ENCODE measurements at regions not wholly inside any gene's neighbourhood (a gene's known extent, or its start where the extent isn't known, plus 50 kb on each side); places are given as distances from the start of the nearest gene placed in this dataset.
"Not testable (repeated sequence)": the region's sequence is repeated elsewhere in the genome, so short reads cannot be mapped to it uniquely, and the experiment has no call there.

GRCh38 chr20:53872081-53872541 lies 198.3 kb downstream of the BCAS1 start:
- DNase-seq, result no peak

GRCh38 chr20:53871541-53871940 lies 198.9 kb downstream of the BCAS1 start:
- DNase-seq, result no peak

- DNase-seq, result no peak
Observed at GRCh38 chr20:53870426-53871315, 199.7 kb downstream of the BCAS1 start.

GRCh38 chr20:53869466-53870258 lies 200.7 kb downstream of the BCAS1 start:
- no peak for DNase-seq

GRCh38 chr20:53867741-53868351 lies 202.5 kb downstream of the BCAS1 start:
- DNase-seq, result no peak

GRCh38 chr20:53866794-53867740 lies 203.3 kb downstream of the BCAS1 start:
- no peak for DNase-seq

GRCh38 chr20:53865901-53866793 lies 204.2 kb downstream of the BCAS1 start:
- DNase-seq, result no peak

GRCh38 chr20:53864765-53865683 lies 205.4 kb downstream of the BCAS1 start:
- not testable (repeated sequence) for DNase-seq

GRCh38 chr20:53863923-53864641 lies 206.3 kb downstream of the BCAS1 start:
- not testable (repeated sequence) for DNase-seq

- not testable (repeated sequence) for DNase-seq
Observed at GRCh38 chr20:53863535-53863922, 206.9 kb downstream of the BCAS1 start.

- DNase-seq, result not testable (repeated sequence)
Observed at GRCh38 chr20:53863039-53863438, 207.4 kb downstream of the BCAS1 start.

- DNase-seq, result not testable (repeated sequence)
Observed at GRCh38 chr20:53862490-53862889, 207.9 kb downstream of the BCAS1 start.

GRCh38 chr20:53862136-53862397 lies 208.3 kb downstream of the BCAS1 start:
- DNase-seq, result not testable (repeated sequence)

GRCh38 chr20:53859684-53860083 lies 210.7 kb downstream of the BCAS1 start:
- no peak for DNase-seq

GRCh38 chr20:53859009-53859408 lies 211.4 kb downstream of the BCAS1 start:
- not testable (repeated sequence) for DNase-seq

- not testable (repeated sequence) for DNase-seq
Observed at GRCh38 chr20:53858516-53858915, 211.9 kb downstream of the BCAS1 start.

- DNase-seq, result no peak
Observed at GRCh38 chr20:53857723-53858236, 212.6 kb downstream of the BCAS1 start.

GRCh38 chr20:53856300-53857295 lies 213.8 kb downstream of the BCAS1 start:
- DNase-seq, result no peak
